ENCODE measurements at regions not wholly inside any gene's neighbourhood (a gene's known extent, or its start where the extent isn't known, plus 50 kb on each side); places are given as distances from the start of the nearest gene placed in this dataset.

- Histone ChIP-seq H3K79me2 (ENCODE audit: insufficient read depth, low read depth, low read length) (no peaks in the 10 kb centered on the region), H3K36me3 (ENCODE audit: insufficient read depth, low read length) (no peaks in the 10 kb centered on the region), H3K27ac (ENCODE audit: low read depth, low read length, poor library complexity, severe bottlenecking) (no peak overlapping the region), H3K9me3 (ENCODE audit: low read length) (no peaks in the 10 kb centered on the region), H3K4me3 (ENCODE audit: low read depth, low read length, poor library complexity, severe bottlenecking) (no peak overlapping the region), H4K20me1 (ENCODE audit: insufficient read depth, low read length) (no peaks in the 10 kb centered on the region), H2AFZ (ENCODE audit: low read length) (no peak overlapping the region), H3K4me2 (ENCODE audit: low read length) (no peak overlapping the region), H3K9me2 (ENCODE audit: insufficient read depth, low read length) (no peaks in the 10 kb centered on the region), H3K4me1 (ENCODE audit: insufficient read depth, low read length, poor library complexity, severe bottlenecking) (no peaks in the 10 kb centered on the region)
- intact Hi-C loops (cut with micrococcal nuclease; ENCODE audit: unreplicated experiment): no loop called here
- ChIA-PET POLR2A (no interaction called here), CTCF (ENCODE audit: unreplicated experiment) (no interaction called here)
- TF ChIP-seq EZH2phosphoT487 (IDR thresholded peaks at IDR 0.05; ENCODE audit: borderline replicate concordance, low read depth, low read length): no peak
- TF ChIP-seq, protein P1, sequence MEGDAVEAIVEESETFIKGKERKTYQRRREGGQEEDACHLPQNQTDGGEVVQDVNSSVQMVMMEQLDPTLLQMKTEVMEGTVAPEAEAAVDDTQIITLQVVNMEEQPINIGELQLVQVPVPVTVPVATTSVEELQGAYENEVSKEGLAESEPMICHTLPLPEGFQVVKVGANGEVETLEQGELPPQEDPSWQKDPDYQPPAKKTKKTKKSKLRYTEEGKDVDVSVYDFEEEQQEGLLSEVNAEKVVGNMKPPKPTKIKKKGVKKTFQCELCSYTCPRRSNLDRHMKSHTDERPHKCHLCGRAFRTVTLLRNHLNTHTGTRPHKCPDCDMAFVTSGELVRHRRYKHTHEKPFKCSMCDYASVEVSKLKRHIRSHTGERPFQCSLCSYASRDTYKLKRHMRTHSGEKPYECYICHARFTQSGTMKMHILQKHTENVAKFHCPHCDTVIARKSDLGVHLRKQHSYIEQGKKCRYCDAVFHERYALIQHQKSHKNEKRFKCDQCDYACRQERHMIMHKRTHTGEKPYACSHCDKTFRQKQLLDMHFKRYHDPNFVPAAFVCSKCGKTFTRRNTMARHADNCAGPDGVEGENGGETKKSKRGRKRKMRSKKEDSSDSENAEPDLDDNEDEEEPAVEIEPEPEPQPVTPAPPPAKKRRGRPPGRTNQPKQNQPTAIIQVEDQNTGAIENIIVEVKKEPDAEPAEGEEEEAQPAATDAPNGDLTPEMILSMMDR (conservative IDR thresholded peaks at IDR 0.05; ENCODE audit: low read length): no peak
- BruUV-seq (replicated peaks): no TSS peak
- no peak for DNase-seq (ENCODE audit: low spot score)
Measured at GRCh38 chr16:86649875-86650274, 71.5 kb downstream of the FOXL1 start.

DNA sequence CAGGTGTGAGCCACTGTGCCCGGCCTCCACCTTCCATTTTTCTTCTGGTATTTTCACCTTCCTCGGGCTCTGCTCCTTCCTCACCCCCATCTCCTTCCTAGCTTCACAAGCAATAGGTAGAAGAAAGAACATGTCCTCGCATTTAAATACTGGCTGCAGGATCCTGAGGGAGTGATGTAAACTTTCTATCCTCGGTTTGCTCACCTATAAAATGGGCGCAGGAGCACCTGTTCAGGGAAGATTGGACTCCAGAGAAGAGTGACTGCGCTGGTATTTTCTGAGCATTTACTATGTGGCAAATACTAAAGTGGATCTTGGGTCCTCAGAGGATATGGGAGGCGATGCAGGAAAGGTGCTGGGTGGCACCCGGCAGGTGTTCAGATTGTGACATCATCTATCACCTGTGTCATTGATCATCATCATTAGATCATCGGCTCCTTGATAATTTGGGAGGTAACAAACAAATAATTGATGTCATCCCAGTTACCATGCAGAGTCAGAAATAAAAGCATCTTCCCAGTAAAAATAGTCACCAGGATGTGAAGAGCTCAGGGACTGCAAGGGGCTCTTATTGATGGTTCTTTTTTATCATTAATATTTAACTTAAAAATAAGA, 72.8 kb downstream of the FOXL1 start:
- H2AFZ ChIP-seq (ENCODE audit: low read length): no peak overlapping the region
- DNase-seq (ENCODE audit: low spot score): no peak
- H3K9me3 ChIP-seq (ENCODE audit: low read length): no peaks in the 10 kb centered on the region
- H3K9me2 ChIP-seq (ENCODE audit: insufficient read depth, low read length): no peaks in the 10 kb centered on the region
- intact Hi-C loops (cut with micrococcal nuclease; ENCODE audit: unreplicated experiment): no loop called here
- H3K36me3 ChIP-seq (ENCODE audit: insufficient read depth, low read length): no peaks in the 10 kb centered on the region
- no peak overlapping the region for H3K4me2 ChIP-seq (ENCODE audit: low read length)
- ChIA-PET POLR2A (no interaction called here), CTCF (ENCODE audit: unreplicated experiment) (no interaction called here)
- no peaks in the 10 kb centered on the region for H3K79me2 ChIP-seq (ENCODE audit: insufficient read depth, low read depth, low read length)
- no peaks in the 10 kb centered on the region for H4K20me1 ChIP-seq (ENCODE audit: insufficient read depth, low read length)
- H3K4me1 ChIP-seq (ENCODE audit: insufficient read depth, low read length, poor library complexity, severe bottlenecking): no peaks in the 10 kb centered on the region
- no peak overlapping the region for H3K27ac ChIP-seq (ENCODE audit: low read depth, low read length, poor library complexity, severe bottlenecking)
- no peak overlapping the region for H3K4me3 ChIP-seq (ENCODE audit: low read depth, low read length, poor library complexity, severe bottlenecking)
- TF ChIP-seq, protein P1 (conservative IDR thresholded peaks at IDR 0.05; ENCODE audit: low read length): no peak
- no peak for TF ChIP-seq EZH2phosphoT487 (IDR thresholded peaks at IDR 0.05; ENCODE audit: borderline replicate concordance, low read depth, low read length)
- no TSS peak for BruUV-seq (replicated peaks)

GRCh38 chr16:86651823-86652222, 73.5 kb downstream of the FOXL1 start:
- no peaks in the 10 kb centered on the region for H3K9me3 ChIP-seq (ENCODE audit: low read length)
- H3K79me2 ChIP-seq (ENCODE audit: insufficient read depth, low read depth, low read length): no peaks in the 10 kb centered on the region
- no peaks in the 10 kb centered on the region for H3K4me1 ChIP-seq (ENCODE audit: insufficient read depth, low read length, poor library complexity, severe bottlenecking)
- H3K27ac ChIP-seq (ENCODE audit: low read depth, low read length, poor library complexity, severe bottlenecking): no peak overlapping the region
- H3K4me3 ChIP-seq (ENCODE audit: low read depth, low read length, poor library complexity, severe bottlenecking): no peak overlapping the region
- TF ChIP-seq EZH2phosphoT487 (IDR thresholded peaks at IDR 0.05; ENCODE audit: borderline replicate concordance, low read depth, low read length): no peak
- TF ChIP-seq, protein P1 (conservative IDR thresholded peaks at IDR 0.05; ENCODE audit: low read length): no peak
- CTCF ChIA-PET (ENCODE audit: unreplicated experiment): no interaction called here
- DNase-seq (ENCODE audit: low spot score): no peak
- POLR2A ChIA-PET: no interaction called here
- BruUV-seq (replicated peaks): no TSS peak
- H4K20me1 ChIP-seq (ENCODE audit: insufficient read depth, low read length): no peaks in the 10 kb centered on the region
- no peak overlapping the region for H3K4me2 ChIP-seq (ENCODE audit: low read length)
- no peak overlapping the region for H2AFZ ChIP-seq (ENCODE audit: low read length)
- no peaks in the 10 kb centered on the region for H3K36me3 ChIP-seq (ENCODE audit: insufficient read depth, low read length)
- H3K9me2 ChIP-seq (ENCODE audit: insufficient read depth, low read length): no peaks in the 10 kb centered on the region
- intact Hi-C loops (cut with micrococcal nuclease; ENCODE audit: unreplicated experiment): no loop called here

Data from OCI-LY7 (cell line).